Smooth muscle cell (in vitro differentiated cells): ENCODE measurements at regions not wholly inside any gene's neighbourhood (a gene's known extent, or its start where the extent isn't known, plus 50 kb on each side); places are given as distances from the start of the nearest gene placed in this dataset.

Source experiments
- DNase-seq: peaks from one replicate; lab custom pipeline; 2025; ENCODE audit not compliant: unreplicated experiment; lab: John Stamatoyannopoulos, UW
- H2AFZ ChIP-seq: fragments of 200-600 bp; sonication (generic); 2 replicates; pipeline ENCODE4 v1.6.0; 2016; ENCODE audit warnings: antibody characterized with exemption, low read depth, mild to moderate bottlenecking
- H3F3A ChIP-seq: fragments of 200-600 bp; sonication (generic); 2 replicates; pipeline ENCODE4 v1.6.0; 2017; ENCODE audit warnings: antibody characterized with exemption, low read depth
- H3K27ac ChIP-seq: fragments of 200-600 bp; sonication (generic); 2 replicates; pipeline ENCODE4 v1.5.1; 2016; ENCODE audit warnings: low read depth, mild to moderate bottlenecking
- H3K27me3 ChIP-seq: fragments of 200-600 bp; sonication (generic); 2 replicates; pipeline ENCODE4 v1.6.1; 2016; ENCODE audit warnings: low read depth, mild to moderate bottlenecking
- H3K36me3 ChIP-seq: fragments of 200-600 bp; sonication (generic); 2 replicates; pipeline ENCODE4 v1.5.1; 2016; ENCODE audit warnings: low read depth
- H3K4me1 ChIP-seq: fragments of 200-600 bp; sonication (generic); 2 replicates; pipeline ENCODE4 v1.5.1; 2016; ENCODE audit warnings: low read depth
- H3K4me2 ChIP-seq: fragments of 200-600 bp; sonication (generic); 2 replicates; pipeline ENCODE4 v1.6.0; 2016; ENCODE audit warnings: mild to moderate bottlenecking
- H3K4me3 ChIP-seq: fragments of 200-600 bp; sonication (generic); 2 replicates; pipeline ENCODE4 v1.5.1; 2016; ENCODE audit warnings: mild to moderate bottlenecking
- H3K79me2 ChIP-seq: fragments of 200-600 bp; sonication (generic); 2 replicates; pipeline ENCODE4 v1.6.0; 2016; ENCODE audit warnings: low read depth, mild to moderate bottlenecking
- H3K9ac ChIP-seq: fragments of 200-600 bp; sonication (generic); 2 replicates; pipeline ENCODE4 v1.6.0; 2016; ENCODE audit warnings: low read depth
- H3K9me3 ChIP-seq: fragments of 200-600 bp; sonication (generic); replicated peaks from 2 replicates; pipeline ENCODE4 v1.5.1; 2016; ENCODE audit warnings: low read depth
- H4K20me1 ChIP-seq: fragments of 200-600 bp; sonication (generic); 2 replicates; pipeline ENCODE4 v1.6.0; 2016; ENCODE audit warnings: low read depth
- CTCF ChIP-seq: fragments of 200-600 bp; sonication (generic); IDR thresholded peaks from 2 replicates; pipeline ENCODE4 v1.5.1; 2017; ENCODE audit warnings: borderline replicate concordance, mild to moderate bottlenecking, antibody characterized with exemption; ENCODE audit not compliant: insufficient read depth, poor library complexity, severe bottlenecking
- WGBS: methylation state at CpG from one replicate; pipeline ENCODE4 v1.1.7; 2016; ENCODE audit warnings: low lambda C conversion rate; 5-methylcytosine and 5-hydroxymethylcytosine counted together

GRCh38 chr14:65936342-65936975, 523.9 kb downstream of the FUT8 start:
- Histone ChIP-seq H3K4me3 (no peak overlapping the region), H3F3A (no peaks in the 10 kb centered on the region), H3K9ac (no peak overlapping the region), H3K27ac (no peak overlapping the region), H3K4me2 (no peak overlapping the region), H4K20me1 (no peaks in the 10 kb centered on the region), H3K36me3 (no peaks in the 10 kb centered on the region), H2AFZ (no peak overlapping the region), H3K4me1 (no peaks in the 10 kb centered on the region), H3K27me3 (no peaks in the 10 kb centered on the region), H3K79me2 (no peaks in the 10 kb centered on the region), H3K9me3 (no peaks in the 10 kb centered on the region)
- over 99% methylated on average over 3 of the region's 3 CpGs for WGBS
- DNase-seq = no peak
- TF ChIP-seq CTCF = no peak

DNA sequence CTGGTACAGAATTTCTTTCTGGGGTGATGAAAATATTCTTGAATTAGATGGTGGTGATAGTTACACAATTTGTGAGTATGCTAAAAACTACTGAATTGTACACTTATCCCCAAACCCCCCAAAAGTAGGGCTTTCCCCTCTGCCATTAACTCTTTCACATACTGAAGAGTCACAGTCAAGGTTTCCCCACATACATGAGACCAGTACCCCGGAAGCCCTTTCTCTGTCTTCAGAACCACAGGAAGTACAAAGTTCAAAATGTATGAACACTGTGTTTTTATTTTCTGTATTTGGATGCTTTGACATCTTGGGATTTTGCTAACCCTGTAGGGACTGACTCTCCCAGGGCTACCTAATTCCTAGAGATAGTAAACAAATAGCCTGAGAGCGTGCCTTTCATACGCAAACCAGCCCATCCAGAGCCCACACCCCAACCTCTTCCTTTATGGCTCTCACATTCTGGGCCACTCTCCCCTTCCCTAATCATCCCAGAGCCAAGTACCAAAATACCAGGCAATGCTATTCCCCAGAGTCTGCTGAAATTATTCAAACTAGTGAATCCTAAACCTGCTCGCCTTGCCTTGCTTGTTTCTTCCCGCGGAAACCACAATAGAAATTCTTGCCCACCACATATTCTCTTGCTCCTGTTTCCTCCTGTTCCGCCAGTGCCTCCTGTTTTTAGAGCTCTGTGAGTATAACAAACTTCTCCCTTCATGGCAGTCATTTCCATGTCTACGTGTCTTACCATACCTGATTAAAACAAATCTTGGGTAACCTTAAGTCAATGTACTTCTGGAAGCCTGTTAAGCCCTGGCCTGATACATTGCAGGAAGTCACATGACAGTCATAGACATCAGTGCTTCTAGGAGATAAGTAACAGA, 524.8 kb downstream of the FUT8 start:
- Histone ChIP-seq H3K79me2 (no peaks in the 10 kb centered on the region), H3K9me3 (no peaks in the 10 kb centered on the region), H2AFZ (no peak overlapping the region), H3K4me2 (no peak overlapping the region), H3K36me3 (no peaks in the 10 kb centered on the region), H4K20me1 (no peaks in the 10 kb centered on the region), H3K27me3 (no peaks in the 10 kb centered on the region), H3K27ac (no peak overlapping the region), H3K4me1 (no peaks in the 10 kb centered on the region), H3K4me3 (no peak overlapping the region), H3F3A (no peaks in the 10 kb centered on the region), H3K9ac (no peak overlapping the region)
- 75% methylated on average over 8 of the region's 8 CpGs for WGBS
- no peak for DNase-seq
- no peak for TF ChIP-seq CTCF

DNA sequence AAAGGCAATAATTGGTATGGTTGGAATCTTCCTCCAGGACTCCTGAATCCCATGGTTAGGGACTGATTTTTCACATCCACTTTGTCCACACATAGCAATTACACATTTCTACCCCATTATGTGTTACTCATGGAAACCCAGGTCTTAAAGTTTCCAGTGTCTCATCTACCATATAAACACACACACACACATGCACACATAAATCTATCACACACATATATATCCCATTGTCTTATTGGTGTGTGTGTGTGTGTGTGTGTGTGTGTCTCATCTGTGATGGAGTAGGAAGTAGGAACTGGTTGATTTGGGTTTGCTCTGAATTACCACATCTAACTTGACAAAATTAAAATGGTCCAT, 525.4 kb downstream of the FUT8 start:
- Histone ChIP-seq H3K27me3 (no peaks in the 10 kb centered on the region), H3K4me1 (no peaks in the 10 kb centered on the region), H2AFZ (no peak overlapping the region), H3K27ac (no peak overlapping the region), H3K4me3 (no peak overlapping the region), H4K20me1 (no peaks in the 10 kb centered on the region), H3K36me3 (no peaks in the 10 kb centered on the region), H3K9ac (no peak overlapping the region), H3K9me3 (no peaks in the 10 kb centered on the region), H3F3A (no peaks in the 10 kb centered on the region), H3K79me2 (no peaks in the 10 kb centered on the region), H3K4me2 (no peak overlapping the region)
- DNase-seq = no peak
- no peak for TF ChIP-seq CTCF

DNA sequence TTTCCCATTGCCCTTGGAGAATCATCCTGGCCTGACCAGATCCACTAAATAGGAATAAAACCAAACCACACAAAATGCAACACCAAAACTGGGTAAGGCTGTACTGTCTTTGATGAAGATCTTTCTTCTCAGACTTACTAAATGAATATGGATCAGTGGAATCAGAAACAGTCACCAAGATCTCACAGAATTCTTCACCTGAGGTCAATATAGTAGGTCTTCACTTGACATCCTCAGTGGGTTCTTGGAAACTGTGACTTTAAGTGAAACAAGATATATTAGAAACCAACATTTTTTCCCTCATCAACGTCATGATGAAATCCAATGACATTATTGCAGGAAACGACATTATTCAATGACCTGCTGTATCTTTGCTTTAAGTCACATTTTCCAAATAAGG, 526.2 kb downstream of the FUT8 start:
- Histone ChIP-seq H3K4me3 (no peak overlapping the region), H2AFZ (no peak overlapping the region), H3K9me3 (no peaks in the 10 kb centered on the region), H3K79me2 (no peaks in the 10 kb centered on the region), H3F3A (no peaks in the 10 kb centered on the region), H3K36me3 (no peaks in the 10 kb centered on the region), H3K27ac (no peak overlapping the region), H3K4me2 (no peak overlapping the region), H4K20me1 (no peaks in the 10 kb centered on the region), H3K4me1 (no peaks in the 10 kb centered on the region), H3K9ac (no peak overlapping the region), H3K27me3 (no peaks in the 10 kb centered on the region)
- TF ChIP-seq CTCF = no peak
- no peak for DNase-seq
- 91% methylated on average over 2 of the region's 2 CpGs for WGBS
